LNCaP clone FGC (cell line): ENCODE measurements at regions not wholly inside any gene's neighbourhood (a gene's known extent, or its start where the extent isn't known, plus 50 kb on each side); places are given as distances from the start of the nearest gene placed in this dataset.
"Not testable (repeated sequence)": the region's sequence is repeated elsewhere in the genome, so short reads cannot be mapped to it uniquely, and the experiment has no call there.

ENCODE experiments used
- DNase-seq: peaks from one replicate; pipeline ENCODE4 v3.0.0-alpha.2; 2011; ENCODE audit warnings: low read depth
- H3K4me3 ChIP-seq: 2 replicates; pipeline ENCODE4 v1.5.1; 2011; ENCODE audit warnings: mild to moderate bottlenecking, low read depth, low read length, control low read depth
- TF ChIP-seq, protein P1 (sequence below): IDR thresholded peaks from 2 replicates; pipeline ENCODE4 v1.5.1; 2012; ENCODE audit warnings: mild to moderate bottlenecking; ENCODE audit not compliant: control insufficient read depth, insufficient read depth; ENCODE audit errors: extremely low read depth

DNA sequence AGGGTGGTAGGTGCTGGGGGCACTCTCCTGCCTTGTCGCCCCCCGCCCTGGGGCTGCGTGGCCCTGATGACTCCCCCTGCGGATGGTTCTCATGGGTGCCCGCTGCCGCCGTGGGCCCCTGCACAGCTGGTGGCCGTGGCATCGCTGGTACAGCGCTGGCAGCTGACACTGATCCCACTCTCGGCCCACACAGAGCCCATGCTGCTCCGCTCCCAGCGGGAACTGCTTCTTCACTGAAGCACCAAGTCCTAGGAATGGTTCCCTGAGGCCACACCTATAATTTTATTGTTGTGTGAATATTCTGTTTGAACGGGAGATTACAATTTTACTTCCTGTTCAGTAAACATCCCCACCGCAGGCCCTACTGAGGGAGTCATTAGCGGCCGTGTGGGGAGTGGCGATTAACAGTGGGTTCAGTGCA is 138.6 kb upstream of the NKX1-1 start:
- peak; percentile 83 for DNase-seq
- peak overlapping the region; percentile 27; the same call in 1 of the 2 replicates for H3K4me3 ChIP-seq
- TF ChIP-seq, protein P1, sequence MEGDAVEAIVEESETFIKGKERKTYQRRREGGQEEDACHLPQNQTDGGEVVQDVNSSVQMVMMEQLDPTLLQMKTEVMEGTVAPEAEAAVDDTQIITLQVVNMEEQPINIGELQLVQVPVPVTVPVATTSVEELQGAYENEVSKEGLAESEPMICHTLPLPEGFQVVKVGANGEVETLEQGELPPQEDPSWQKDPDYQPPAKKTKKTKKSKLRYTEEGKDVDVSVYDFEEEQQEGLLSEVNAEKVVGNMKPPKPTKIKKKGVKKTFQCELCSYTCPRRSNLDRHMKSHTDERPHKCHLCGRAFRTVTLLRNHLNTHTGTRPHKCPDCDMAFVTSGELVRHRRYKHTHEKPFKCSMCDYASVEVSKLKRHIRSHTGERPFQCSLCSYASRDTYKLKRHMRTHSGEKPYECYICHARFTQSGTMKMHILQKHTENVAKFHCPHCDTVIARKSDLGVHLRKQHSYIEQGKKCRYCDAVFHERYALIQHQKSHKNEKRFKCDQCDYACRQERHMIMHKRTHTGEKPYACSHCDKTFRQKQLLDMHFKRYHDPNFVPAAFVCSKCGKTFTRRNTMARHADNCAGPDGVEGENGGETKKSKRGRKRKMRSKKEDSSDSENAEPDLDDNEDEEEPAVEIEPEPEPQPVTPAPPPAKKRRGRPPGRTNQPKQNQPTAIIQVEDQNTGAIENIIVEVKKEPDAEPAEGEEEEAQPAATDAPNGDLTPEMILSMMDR: no peak

GRCh38 chr4:1544435-1544834 is 138.2 kb upstream of the NKX1-1 start:
- not testable (repeated sequence) for DNase-seq
- H3K4me3 ChIP-seq: peak overlapping the region; percentile 27; the same call in 1 of the 2 replicates

DNA sequence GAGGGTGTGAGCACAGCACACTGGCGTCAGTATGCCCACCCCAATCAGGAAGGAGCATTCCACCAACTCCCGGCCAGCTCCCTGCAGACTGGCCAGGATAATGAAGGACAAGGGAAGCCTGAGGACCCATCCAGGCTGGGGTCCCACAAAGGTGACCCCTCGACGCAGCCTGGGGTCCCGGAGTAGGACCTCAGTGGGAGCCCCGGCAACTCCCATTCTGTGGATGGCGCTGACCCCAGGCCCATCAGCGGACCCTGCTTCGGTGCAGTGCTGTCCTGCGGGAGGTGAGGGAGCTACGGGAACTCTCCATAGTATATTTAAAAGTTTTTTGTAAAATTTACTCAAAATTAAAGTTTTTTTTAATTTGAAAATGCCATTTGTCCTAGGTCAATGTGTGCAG is 137.7 kb upstream of the NKX1-1 start:
- H3K4me3 ChIP-seq: no peak overlapping the region
- no peak for DNase-seq
- TF ChIP-seq, protein P1: no peak

DNA sequence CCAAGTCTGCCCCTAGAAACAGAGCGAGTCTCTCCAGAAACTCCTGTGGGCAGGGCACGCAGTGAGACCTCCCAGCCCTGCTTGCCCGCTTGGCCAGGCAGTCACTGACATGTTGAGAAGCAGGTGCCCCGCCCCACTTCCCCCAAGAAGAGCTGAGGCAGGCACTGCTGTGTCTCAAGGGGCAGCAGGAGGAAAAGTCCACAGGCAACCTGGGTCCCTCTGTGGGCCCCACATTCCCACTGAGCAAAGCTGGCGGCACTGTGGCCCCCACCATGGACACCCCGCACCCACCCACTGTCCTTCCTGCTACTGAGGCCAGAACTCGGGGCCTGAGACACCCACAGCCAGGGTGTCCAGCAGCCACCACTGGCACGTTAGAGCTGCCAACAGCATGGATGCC is 137.3 kb upstream of the NKX1-1 start:
- H3K4me3 ChIP-seq: no peak overlapping the region
- TF ChIP-seq, protein P1: no peak
- no peak for DNase-seq

- DNase-seq: no peak
- no peak overlapping the region for H3K4me3 ChIP-seq
- TF ChIP-seq, protein P1: no peak
These were observed 136.5 kb upstream of the NKX1-1 start for GRCh38 chr4:1542516-1543320.

DNA sequence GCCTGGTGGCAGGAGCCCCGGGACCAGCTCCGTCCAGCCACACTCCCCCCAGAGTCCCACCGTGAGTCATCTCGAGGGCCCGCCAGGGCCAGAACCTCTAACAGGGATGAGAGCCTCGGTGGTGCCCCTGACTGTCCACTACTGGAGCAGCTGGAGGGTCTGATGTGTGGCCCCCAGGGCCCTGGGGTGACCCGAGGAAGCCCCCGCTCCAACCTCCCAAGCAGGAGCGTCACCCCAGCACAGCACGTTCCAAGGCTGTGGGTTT is 135.9 kb upstream of the NKX1-1 start:
- H3K4me3 ChIP-seq: no peak overlapping the region
- DNase-seq: no peak
- TF ChIP-seq, protein P1: no peak

GRCh38 chr4:1541449-1542225 is 135.4 kb upstream of the NKX1-1 start:
- DNase-seq: peak; percentile 93
- TF ChIP-seq, protein P1: no peak
- no peak overlapping the region for H3K4me3 ChIP-seq
